ENCODE measurements at regions not wholly inside any gene's neighbourhood (a gene's known extent, or its start where the extent isn't known, plus 50 kb on each side); places are given as distances from the start of the nearest gene placed in this dataset.

DNA sequence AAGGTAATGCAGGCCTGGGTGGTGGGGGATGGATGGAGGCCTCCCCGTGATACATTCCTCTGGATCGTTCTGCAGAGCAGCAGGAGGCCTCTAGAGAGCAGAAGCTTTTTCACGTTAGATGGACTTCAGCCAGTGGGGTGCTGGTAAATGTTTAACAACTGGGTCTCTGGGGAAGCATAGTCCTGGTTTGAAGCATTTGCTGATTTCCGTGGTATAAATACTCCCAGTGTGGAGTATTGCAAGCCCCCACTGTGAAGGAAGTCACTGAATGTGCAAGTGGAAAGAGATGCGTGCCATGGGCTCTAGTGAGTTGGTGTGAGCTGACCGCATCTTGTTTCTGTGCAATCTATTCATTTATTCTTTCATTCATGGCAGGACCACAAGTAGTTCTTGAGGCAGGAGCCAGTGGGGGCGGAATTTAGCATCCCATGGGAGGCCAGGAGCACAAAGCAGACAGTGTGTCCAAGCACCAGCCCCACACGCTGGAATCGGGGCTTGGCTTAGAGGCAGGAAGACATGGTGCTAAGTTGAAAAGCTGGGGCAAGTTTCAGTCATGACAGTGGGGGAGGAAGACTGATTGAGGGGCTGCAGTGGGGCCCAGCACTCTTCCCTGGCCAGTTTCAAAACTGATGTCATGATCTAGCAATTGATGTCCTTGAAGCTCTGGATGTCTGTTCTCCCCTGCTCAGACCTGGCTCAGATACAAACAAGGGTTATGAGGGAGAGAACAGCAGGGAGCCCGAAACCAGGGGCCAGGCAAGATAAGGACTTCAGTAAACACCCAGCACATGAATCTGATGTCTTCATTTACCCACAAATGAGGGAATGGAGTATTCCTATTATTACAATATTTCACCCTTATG is 280.9 kb upstream of the LYZL1 start:
- Mint-ChIP-seq H3K4me3 (no peak overlapping the region), H3K27me3 (ENCODE audit: low read depth) (peaks cover 3% of the 10 kb centered on the region), H3K4me1 (ENCODE audit: low read depth) (no peaks in the 10 kb centered on the region), H3K9me3 (no peaks in the 10 kb centered on the region), H3K36me3 (ENCODE audit: low read depth) (no peaks in the 10 kb centered on the region), H3K27ac (no peak overlapping the region)
- CTCF ChIA-PET, result no interaction called here
- DNase-seq, result no peak
- intact Hi-C loops (cut with micrococcal nuclease), result no loop called here

DNA sequence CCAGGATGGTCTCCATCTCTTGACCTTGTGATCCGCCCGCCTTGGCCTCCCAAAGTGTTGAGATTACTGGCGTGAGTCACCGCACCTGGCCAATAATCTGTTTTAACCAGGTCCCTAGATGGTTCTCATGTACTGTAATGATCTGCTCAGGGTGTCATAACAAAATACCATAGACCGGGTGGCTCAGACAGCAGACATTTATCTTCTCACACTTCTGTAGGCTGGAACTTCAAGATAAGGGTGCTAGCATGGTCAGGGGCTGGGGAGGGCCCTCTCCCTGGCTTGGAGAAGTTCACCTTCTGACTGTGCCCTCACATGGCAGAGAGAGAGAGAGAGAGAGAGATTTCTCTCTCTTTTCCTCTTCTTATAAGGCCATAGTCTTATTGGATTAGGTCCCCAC is 279.4 kb upstream of the LYZL1 start:
- Mint-ChIP-seq H3K9me3 (no peaks in the 10 kb centered on the region), H3K27ac (no peak overlapping the region), H3K4me1 (ENCODE audit: low read depth) (no peaks in the 10 kb centered on the region), H3K4me3 (no peak overlapping the region), H3K36me3 (ENCODE audit: low read depth) (no peaks in the 10 kb centered on the region), H3K27me3 (ENCODE audit: low read depth) (peaks cover 3% of the 10 kb centered on the region)
- CTCF ChIA-PET, result interaction anchor here (0.6 kb wide), 1 partner anchor 14 kb away, joined by 3 read pairs; no protein-coding TSS in a partner anchor
- intact Hi-C loops (cut with micrococcal nuclease), result no loop called here
- DNase-seq, result no peak

DNA sequence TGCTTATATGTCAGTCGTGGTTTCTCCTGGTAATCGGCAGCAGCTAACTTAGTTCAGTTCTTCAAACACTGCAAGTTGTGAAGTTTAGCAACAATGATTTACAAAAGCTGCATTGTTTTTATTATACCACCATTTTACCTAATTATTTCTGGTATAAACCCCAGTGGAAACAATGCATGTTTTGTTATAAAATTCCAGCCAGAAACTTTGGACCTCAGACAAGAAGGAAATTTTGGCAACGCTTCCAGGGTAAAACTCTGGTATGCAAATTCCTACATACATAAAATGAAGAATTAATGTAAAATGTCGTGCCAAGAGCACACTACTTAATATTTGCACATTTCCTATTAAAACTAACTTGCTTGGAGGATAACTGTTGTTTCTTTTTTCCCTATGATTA is 277.4 kb upstream of the LYZL1 start:
- DNase-seq, result no peak
- no peak overlapping the region for H3K4me3 Mint-ChIP-seq
- H3K27ac Mint-ChIP-seq, result no peak overlapping the region
- H3K36me3 Mint-ChIP-seq (ENCODE audit: low read depth), result no peaks in the 10 kb centered on the region
- H3K4me1 Mint-ChIP-seq (ENCODE audit: low read depth), result no peaks in the 10 kb centered on the region
- intact Hi-C loops (cut with micrococcal nuclease), result no loop called here
- CTCF ChIA-PET, result no interaction called here
- no peaks in the 10 kb centered on the region for H3K9me3 Mint-ChIP-seq
- peaks cover 9% of the 10 kb centered on the region for H3K27me3 Mint-ChIP-seq (ENCODE audit: low read depth)

DNA sequence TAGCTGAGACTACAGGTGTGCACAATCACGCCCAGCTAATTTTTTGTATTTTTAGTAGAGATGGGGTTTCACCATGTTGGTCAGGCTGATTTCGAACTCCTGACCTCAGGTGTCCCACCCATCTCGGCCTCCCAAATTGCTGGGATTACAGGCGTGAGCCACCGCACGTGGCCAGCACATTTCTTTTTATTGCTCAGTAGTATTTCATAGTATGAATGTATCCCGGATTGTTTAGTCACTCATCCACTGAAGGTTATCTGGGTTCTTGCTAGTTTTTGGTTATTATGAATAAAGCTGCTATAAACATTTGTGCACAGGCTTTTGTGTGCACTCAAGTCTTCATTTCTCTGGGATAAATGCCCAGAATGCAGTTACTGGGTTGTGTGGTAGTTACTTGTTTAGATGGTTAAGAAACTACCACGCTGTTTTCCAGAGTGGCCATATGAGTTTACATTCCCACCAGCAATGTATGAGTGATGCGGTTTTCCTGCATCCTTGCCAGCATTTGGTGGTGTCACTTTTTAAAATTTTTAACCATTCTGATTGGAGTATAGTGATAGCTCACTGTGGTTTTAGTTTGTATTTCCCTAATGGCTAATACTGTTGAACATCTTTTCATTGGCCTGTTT is 275.8 kb upstream of the LYZL1 start:
- CTCF ChIA-PET, result no interaction called here
- no peak overlapping the region for H3K27ac Mint-ChIP-seq
- no peak for DNase-seq
- H3K4me1 Mint-ChIP-seq (ENCODE audit: low read depth), result no peaks in the 10 kb centered on the region
- peaks cover 16% of the 10 kb centered on the region for H3K27me3 Mint-ChIP-seq (ENCODE audit: low read depth)
- no peak overlapping the region for H3K4me3 Mint-ChIP-seq
- H3K9me3 Mint-ChIP-seq, result no peaks in the 10 kb centered on the region
- no peaks in the 10 kb centered on the region for H3K36me3 Mint-ChIP-seq (ENCODE audit: low read depth)
- intact Hi-C loops (cut with micrococcal nuclease), result no loop called here

DNA sequence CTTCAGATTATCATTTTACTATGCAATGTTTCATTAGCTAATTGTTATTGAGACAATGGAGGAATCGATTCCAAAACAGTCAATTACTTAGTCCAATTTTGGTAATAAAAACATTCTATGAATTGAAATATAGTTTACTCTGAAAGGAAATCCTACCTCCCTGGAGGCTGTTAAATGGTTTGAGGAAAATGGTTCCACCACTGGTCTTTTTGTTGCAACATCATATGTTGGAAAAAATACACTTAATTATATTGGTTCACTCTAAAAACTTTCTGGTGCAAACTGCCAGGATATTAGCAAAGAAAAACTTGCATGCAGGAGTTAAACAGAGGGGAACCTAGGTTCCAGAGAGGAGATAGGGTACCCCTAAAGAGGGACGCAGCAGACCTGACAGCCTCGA is 267.3 kb upstream of the LYZL1 start:
- DNase-seq, result no peak
- Mint-ChIP-seq H3K27ac (no peak overlapping the region), H3K36me3 (ENCODE audit: low read depth) (no peaks in the 10 kb centered on the region), H3K27me3 (ENCODE audit: low read depth) (peaks cover 11% of the 10 kb centered on the region), H3K9me3 (no peaks in the 10 kb centered on the region), H3K4me1 (ENCODE audit: low read depth) (no peaks in the 10 kb centered on the region), H3K4me3 (no peak overlapping the region)
- intact Hi-C loops (cut with micrococcal nuclease), result no loop called here
- CTCF ChIA-PET, result interaction anchor here (1.0 kb wide), 1 partner anchor 30 kb away, joined by 6 read pairs; no protein-coding TSS in a partner anchor

DNA sequence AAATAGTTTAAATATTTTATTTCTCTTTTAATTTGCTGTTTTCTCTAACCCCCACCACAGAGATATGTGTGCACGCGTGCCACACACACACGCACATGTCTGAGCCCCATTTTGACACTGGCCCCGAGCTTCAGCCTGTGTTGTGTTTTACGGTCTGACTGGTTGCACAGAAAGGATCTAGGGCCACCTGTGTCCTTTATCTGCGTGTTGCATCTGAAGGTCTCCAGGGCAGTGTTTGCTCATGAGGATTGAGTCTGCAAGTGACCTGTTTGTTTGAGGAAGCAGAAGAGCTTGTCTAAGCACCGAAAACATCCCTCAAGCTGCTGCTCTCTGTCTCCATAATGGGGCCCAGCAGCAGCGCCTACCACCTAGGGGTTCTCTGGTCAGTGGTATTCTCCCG is 266.4 kb upstream of the LYZL1 start:
- H3K27me3 Mint-ChIP-seq (ENCODE audit: low read depth), result peaks cover 9% of the 10 kb centered on the region
- CTCF ChIA-PET, result no interaction called here
- no peak overlapping the region for H3K4me3 Mint-ChIP-seq
- H3K27ac Mint-ChIP-seq, result no peak overlapping the region
- DNase-seq, result no peak
- intact Hi-C loops (cut with micrococcal nuclease), result no loop called here
- no peaks in the 10 kb centered on the region for H3K36me3 Mint-ChIP-seq (ENCODE audit: low read depth)
- no peaks in the 10 kb centered on the region for H3K4me1 Mint-ChIP-seq (ENCODE audit: low read depth)
- H3K9me3 Mint-ChIP-seq, result no peaks in the 10 kb centered on the region

DNA sequence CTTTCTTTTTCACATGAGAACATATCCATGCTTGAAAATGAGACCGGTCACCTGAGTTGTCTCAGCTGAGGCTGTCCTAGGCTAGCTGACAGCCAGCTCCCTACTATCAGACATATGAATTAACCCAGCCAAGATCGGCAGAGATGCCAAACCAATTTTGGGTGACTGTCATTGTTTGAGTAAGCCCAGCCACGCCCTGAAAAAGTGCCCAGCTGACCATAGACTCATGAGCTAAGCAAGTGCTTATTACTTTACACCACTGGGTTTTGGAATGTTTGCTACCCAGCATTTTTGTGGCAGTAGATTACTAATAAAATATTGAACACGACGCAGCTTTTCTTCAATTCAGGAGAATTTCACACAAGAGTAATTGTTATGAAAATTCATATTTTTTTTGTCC is 265.2 kb upstream of the LYZL1 start:
- DNase-seq, result no peak
- intact Hi-C loops (cut with micrococcal nuclease), result no loop called here
- Mint-ChIP-seq H3K9me3 (no peaks in the 10 kb centered on the region), H3K4me3 (no peak overlapping the region), H3K36me3 (ENCODE audit: low read depth) (no peaks in the 10 kb centered on the region), H3K27ac (no peak overlapping the region), H3K4me1 (ENCODE audit: low read depth) (no peaks in the 10 kb centered on the region), H3K27me3 (ENCODE audit: low read depth) (peaks cover 12% of the 10 kb centered on the region)
- CTCF ChIA-PET, result interaction anchor here (1.0 kb wide), 1 partner anchor 14 kb away, joined by 3 read pairs; no protein-coding TSS in a partner anchor

DNA sequence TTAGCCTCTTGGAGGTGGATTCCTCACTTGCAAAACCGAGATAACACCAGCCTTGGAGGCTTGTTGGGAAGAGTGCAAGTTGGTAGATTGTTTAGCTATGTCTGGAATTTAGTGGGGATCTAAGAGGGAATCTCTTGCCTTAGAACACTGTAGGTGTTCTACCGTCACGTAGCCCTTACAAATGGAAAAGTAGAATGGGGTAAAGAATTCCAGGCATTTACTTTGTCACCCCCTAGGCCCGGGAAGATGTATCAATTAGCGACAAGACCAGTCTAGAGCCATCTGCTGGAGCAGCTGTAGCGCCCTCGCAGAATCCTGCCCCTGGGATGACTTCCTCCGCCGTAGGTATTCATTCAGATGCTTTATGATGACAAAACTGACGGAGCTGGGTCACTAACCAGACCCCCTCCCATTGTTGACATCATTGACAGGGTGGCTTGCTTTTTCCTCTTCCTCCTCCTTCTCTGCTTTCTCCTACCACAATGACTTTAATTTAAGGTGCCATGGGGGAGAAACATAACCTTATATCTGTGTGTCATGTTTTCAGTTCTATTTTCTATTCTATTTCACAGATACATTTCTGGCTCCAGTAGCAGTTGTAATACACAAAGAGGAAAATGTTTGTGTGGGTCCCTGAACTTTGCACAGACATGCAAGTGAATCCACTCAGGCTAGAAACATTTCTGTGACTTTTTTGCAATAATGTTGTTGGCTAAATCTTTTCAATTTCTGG is 262.6 kb upstream of the LYZL1 start:
- Mint-ChIP-seq H3K9me3 (no peaks in the 10 kb centered on the region), H3K4me1 (ENCODE audit: low read depth) (no peaks in the 10 kb centered on the region), H3K27ac (no peak overlapping the region), H3K36me3 (ENCODE audit: low read depth) (no peaks in the 10 kb centered on the region), H3K4me3 (no peak overlapping the region), H3K27me3 (ENCODE audit: low read depth) (peaks cover 15% of the 10 kb centered on the region)
- DNase-seq, result no peak
- CTCF ChIA-PET, result no interaction called here
- intact Hi-C loops (cut with micrococcal nuclease), result no loop called here

DNA sequence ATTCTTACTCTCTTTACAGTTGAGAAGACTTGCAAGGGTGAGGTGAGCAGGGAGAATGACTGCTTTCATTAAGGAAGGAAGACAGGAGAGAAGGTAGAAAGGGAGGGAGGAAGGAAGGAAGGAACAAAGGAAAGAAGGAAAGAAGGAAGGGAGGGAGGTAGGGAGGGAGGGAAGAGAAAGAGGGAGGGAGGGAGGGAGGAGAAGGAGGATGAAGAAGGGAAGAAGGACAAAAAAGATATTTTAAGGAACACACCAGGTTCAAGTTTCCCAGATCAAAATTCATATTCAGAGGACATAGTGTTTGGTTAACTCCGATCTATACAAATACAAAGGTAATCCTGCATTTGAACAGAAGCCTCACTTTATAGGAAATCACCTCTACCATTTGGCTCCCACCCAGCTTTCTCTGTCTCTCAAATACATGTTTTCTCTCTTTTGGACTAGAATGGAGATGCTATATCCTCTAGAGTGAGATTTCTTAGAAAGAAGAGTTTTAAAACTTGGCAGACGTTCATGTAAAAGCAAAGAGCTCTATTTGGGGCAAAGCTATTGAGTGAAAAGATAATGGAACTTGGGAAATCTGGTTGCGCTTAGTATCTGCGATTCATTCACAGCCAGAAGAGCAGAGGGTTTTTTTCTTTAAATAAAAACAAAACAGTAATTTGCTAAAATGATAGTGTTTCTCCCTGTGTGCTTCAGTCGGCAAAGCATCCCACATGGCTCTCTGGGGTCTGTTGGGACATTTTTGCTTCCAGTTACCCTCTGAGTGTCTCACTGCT is 261.9 kb upstream of the LYZL1 start:
- Mint-ChIP-seq H3K4me1 (ENCODE audit: low read depth) (no peaks in the 10 kb centered on the region), H3K9me3 (no peaks in the 10 kb centered on the region), H3K4me3 (no peak overlapping the region), H3K36me3 (ENCODE audit: low read depth) (no peaks in the 10 kb centered on the region), H3K27me3 (ENCODE audit: low read depth) (peaks cover 15% of the 10 kb centered on the region), H3K27ac (no peak overlapping the region)
- no peak for DNase-seq
- intact Hi-C loops (cut with micrococcal nuclease), result no loop called here
- CTCF ChIA-PET, result no interaction called here

DNA sequence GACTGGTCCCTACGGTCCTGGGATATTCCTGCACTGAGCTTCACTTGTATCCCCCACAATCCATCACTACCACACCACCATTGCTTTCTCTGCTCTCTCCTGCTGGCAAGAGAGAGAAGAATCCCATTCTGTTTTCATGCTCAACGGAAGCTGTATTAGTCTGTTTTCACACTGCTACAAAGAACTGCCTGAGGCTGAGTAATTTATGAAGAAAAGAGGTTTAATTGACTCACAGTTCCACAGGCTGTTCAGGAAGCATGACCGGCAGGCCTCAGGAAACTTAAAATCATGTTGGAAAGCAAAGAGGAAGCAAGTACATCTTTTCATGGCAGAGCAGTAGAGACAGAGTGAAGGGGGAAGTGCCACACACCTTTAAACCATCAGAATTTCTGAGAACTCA is 260.4 kb upstream of the LYZL1 start:
- Mint-ChIP-seq H3K9me3 (no peaks in the 10 kb centered on the region), H3K27ac (no peak overlapping the region), H3K4me1 (ENCODE audit: low read depth) (no peaks in the 10 kb centered on the region), H3K4me3 (no peak overlapping the region), H3K36me3 (ENCODE audit: low read depth) (no peaks in the 10 kb centered on the region), H3K27me3 (ENCODE audit: low read depth) (peaks cover 14% of the 10 kb centered on the region)
- CTCF ChIA-PET, result no interaction called here
- intact Hi-C loops (cut with micrococcal nuclease), result no loop called here
- no peak for DNase-seq

DNA sequence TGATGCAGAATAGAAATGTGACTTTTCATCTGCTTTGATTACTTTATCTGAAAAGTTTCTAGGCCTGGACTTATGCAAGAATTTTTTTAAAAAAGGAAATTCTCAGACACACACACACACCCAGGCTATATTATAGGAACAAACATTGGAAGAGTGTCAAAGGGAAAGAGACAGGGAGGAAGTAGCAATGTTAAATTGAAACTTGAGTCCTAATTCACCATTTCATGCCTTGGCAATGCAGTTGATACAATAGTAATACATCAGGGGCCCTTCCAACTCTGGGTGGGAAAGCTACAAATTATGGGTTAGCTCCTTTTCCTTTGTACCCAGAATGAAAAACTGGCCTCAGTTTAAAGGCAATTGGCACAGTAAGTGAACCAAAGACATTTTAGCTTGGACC is 258.0 kb upstream of the LYZL1 start:
- DNase-seq, result no peak
- CTCF ChIA-PET, result no interaction called here
- Mint-ChIP-seq H3K27ac (no peak overlapping the region), H3K27me3 (ENCODE audit: low read depth) (peaks cover 16% of the 10 kb centered on the region), H3K9me3 (no peaks in the 10 kb centered on the region), H3K4me1 (ENCODE audit: low read depth) (no peaks in the 10 kb centered on the region), H3K4me3 (no peak overlapping the region), H3K36me3 (ENCODE audit: low read depth) (no peaks in the 10 kb centered on the region)
- intact Hi-C loops (cut with micrococcal nuclease), result no loop called here

DNA sequence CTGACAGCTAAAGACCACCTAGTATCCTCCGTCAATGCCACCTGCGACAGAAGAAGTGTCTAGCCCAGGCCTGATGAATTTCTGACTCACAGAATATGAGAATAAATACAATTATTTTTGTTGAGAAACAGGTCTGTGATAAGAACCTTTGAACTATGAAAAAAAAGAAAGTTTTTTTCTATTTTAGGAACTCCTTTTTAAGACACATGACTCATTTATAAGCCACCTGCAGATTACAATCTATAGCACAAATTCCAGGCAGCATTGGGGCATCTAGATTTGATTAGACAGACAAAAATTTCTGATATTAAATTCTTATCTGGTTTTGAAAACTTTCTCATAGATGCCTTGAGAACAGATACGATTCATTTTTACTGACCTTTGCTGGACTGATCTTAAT is 256.7 kb upstream of the LYZL1 start:
- intact Hi-C loops (cut with micrococcal nuclease), result no loop called here
- Mint-ChIP-seq H3K27ac (no peak overlapping the region), H3K27me3 (ENCODE audit: low read depth) (peaks cover 14% of the 10 kb centered on the region), H3K4me1 (ENCODE audit: low read depth) (no peaks in the 10 kb centered on the region), H3K36me3 (ENCODE audit: low read depth) (no peaks in the 10 kb centered on the region), H3K4me3 (no peak overlapping the region), H3K9me3 (no peaks in the 10 kb centered on the region)
- CTCF ChIA-PET, result no interaction called here
- DNase-seq, result no peak

Data from activated naive CD4-positive, alpha-beta T cell treated with anti-CD3 and anti-CD28 coated beads for 36 hours (primary cell).